ENCODE measurements at regions not wholly inside any gene's neighbourhood (a gene's known extent, or its start where the extent isn't known, plus 50 kb on each side); places are given as distances from the start of the nearest gene placed in this dataset.
A peak's percentile ranks its signal among the peaks of the same experiment; 100 is the strongest.

- no peaks in the 10 kb centered on the region for H3K27me3 ChIP-seq (ENCODE audit: control insufficient read depth in 2 of 2, insufficient read depth in 2 of 2, low read length in 2 of 2)
- no peaks in the 10 kb centered on the region for H3K9me3 ChIP-seq (replicated peaks; ENCODE audit: control insufficient read depth, insufficient read depth, low read depth, low read length)
- no peaks in the 10 kb centered on the region for H4K20me1 ChIP-seq (replicated peaks; ENCODE audit: control insufficient read depth, insufficient read depth, low read length)
- in situ Hi-C loops (cut with MboI) (no loop called here), intact Hi-C loops (cut with micrococcal nuclease) (no loop called here)
- peak overlapping the region in 1 of 2 experiments; percentile 35; a peak in 1 of 4 replicates for H3K9ac ChIP-seq (ENCODE audit: insufficient read depth in 1 of 2, low read depth in 2 of 2, low read length in 2 of 2)
- ATAC-seq (no peak), DNase-seq (ENCODE audit: extremely low read depth in 1 of 4, low spot score in 3 of 4) (peak in 1 of 4 experiments; percentile 16), FAIRE-seq (no peak)
- H3K4me1 ChIP-seq (replicated peaks in 1 of 2; ENCODE audit: control insufficient read depth in 2 of 2, insufficient read depth in 2 of 2, low read length in 2 of 2): no peaks in the 10 kb centered on the region
- H3K9me1 ChIP-seq (ENCODE audit: control insufficient read depth, insufficient read depth, low read length): no peaks in the 10 kb centered on the region
- no peak overlapping the region for H3K4me3 ChIP-seq
- H2AFZ ChIP-seq (ENCODE audit: low read depth, low read length): no peak overlapping the region
- ChIA-PET POLR2A (no interaction called here), CTCF (ENCODE audit: low intra/inter-chr PET ratio) (no interaction called here)
- no peak overlapping the region for H3K4me2 ChIP-seq (ENCODE audit: insufficient read depth, low read length)
- BruUV-seq (replicated peaks): no TSS peak
- TF ChIP-seq GABPB1 (CRISPR knock-in tag; IDR thresholded peaks at IDR 0.05): no peak
- TF ChIP-seq, protein P1, sequence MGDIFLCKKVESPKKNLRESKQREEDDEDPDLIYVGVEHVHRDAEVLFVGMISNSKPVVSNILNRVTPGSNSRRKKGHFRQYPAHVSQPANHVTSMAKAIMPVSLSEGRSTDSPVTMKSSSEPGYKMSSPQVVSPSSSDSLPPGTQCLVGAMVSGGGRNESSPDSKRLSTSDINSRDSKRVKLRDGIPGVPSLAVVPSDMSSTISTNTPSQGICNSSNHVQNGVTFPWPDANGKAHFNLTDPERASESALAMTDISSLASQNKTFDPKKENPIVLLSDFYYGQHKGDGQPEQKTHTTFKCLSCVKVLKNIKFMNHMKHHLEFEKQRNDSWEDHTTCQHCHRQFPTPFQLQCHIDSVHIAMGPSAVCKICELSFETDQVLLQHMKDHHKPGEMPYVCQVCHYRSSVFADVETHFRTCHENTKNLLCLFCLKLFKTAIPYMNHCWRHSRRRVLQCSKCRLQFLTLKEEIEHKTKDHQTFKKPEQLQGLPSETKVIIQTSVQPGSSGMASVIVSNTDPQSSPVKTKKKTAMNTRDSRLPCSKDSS (IDR thresholded peaks at IDR 0.05; ENCODE audit: low read depth, partially characterized antibody): no peak
- TF ChIP-seq, protein P2, sequence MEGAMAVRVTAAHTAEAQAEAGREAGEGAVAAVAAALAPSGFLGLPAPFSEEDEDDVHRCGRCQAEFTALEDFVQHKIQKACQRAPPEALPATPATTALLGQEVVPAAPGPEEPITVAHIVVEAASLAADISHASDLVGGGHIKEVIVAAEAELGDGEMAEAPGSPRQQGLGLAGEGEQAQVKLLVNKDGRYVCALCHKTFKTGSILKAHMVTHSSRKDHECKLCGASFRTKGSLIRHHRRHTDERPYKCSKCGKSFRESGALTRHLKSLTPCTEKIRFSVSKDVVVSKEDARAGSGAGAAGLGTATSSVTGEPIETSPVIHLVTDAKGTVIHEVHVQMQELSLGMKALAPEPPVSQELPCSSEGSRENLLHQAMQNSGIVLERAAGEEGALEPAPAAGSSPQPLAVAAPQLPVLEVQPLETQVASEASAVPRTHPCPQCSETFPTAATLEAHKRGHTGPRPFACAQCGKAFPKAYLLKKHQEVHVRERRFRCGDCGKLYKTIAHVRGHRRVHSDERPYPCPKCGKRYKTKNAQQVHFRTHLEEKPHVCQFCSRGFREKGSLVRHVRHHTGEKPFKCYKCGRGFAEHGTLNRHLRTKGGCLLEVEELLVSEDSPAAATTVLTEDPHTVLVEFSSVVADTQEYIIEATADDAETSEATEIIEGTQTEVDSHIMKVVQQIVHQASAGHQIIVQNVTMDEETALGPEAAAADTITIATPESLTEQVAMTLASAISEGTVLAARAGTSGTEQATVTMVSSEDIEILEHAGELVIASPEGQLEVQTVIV (CRISPR knock-in tag; IDR thresholded peaks at IDR 0.05; ENCODE audit: borderline replicate concordance): no peak
- TF ChIP-seq TAL1 (IDR thresholded peaks at IDR 0.05): no peak
- no peak for TF ChIP-seq KAT7 (CRISPR knock-in tag; IDR thresholded peaks at IDR 0.05; ENCODE audit: borderline replicate concordance)
- no peak for TF ChIP-seq CEBPB (tag; IDR thresholded peaks at IDR 0.05)
- TF ChIP-seq MYNN (IDR thresholded peaks at IDR 0.05): no peak
- TF ChIP-seq MYNN (CRISPR knock-in tag; IDR thresholded peaks at IDR 0.05): no peak
- TF ChIP-seq KLF10 (CRISPR knock-in tag; IDR thresholded peaks at IDR 0.05): no peak
- TF ChIP-seq ZNF253 (CRISPR knock-in tag; conservative IDR thresholded peaks at IDR 0.05): no peak
- H3K27ac ChIP-seq (ENCODE audit: extremely low read depth, low read depth, low read length): no peak overlapping the region
- WGBS (ENCODE audit: insufficient coverage, low coverage, missing lambda C conversion rate): 43% methylated on average over 1 of the region's 2 CpGs
- no peaks in the 10 kb centered on the region for H3K36me3 ChIP-seq (ENCODE audit: control insufficient read depth, insufficient read depth, low read length)
- no peaks in the 10 kb centered on the region for H3K79me2 ChIP-seq (ENCODE audit: control insufficient read depth, insufficient read depth, low read length)
Measured at GRCh38 chrX:139158256-139158655, 372.3 kb upstream of the F9 start.
